MM.1S (cell line): ENCODE measurements at regions not wholly inside any gene's neighbourhood (a gene's known extent, or its start where the extent isn't known, plus 50 kb on each side); places are given as distances from the start of the nearest gene placed in this dataset.

Experiments
- DNase-seq: peaks from one replicate; pipeline ENCODE4 v3.0.0-alpha.2; 2015
- H2AFZ ChIP-seq: fragments of 300-600 bp; sonication (generic); 2 replicates; pipeline ENCODE4 v1.6.0; 2016; ENCODE audit warnings: antibody characterized with exemption, low read length
- H3F3A ChIP-seq: fragments of 300-600 bp; sonication (generic); 2 replicates; pipeline ENCODE4 v1.6.1; 2016; ENCODE audit warnings: mild to moderate bottlenecking, antibody characterized with exemption, low read length, moderate library complexity, mixed read lengths; ENCODE audit not compliant: insufficient read depth
- H3K27ac ChIP-seq: fragments of 300-600 bp; sonication (generic); 2 replicates; pipeline ENCODE4 v1.5.1; 2016; ENCODE audit warnings: mild to moderate bottlenecking, low read length
- H3K27me3 ChIP-seq: fragments of 300-600 bp; sonication (generic); replicated peaks from 2 replicates; pipeline ENCODE4 v1.6.0; 2016; ENCODE audit warnings: low read length; ENCODE audit not compliant: insufficient read depth
- H3K36me3 ChIP-seq: fragments of 300-600 bp; sonication (generic); replicated peaks from 2 replicates; pipeline ENCODE4 v1.6.1; 2016; ENCODE audit warnings: mild to moderate bottlenecking, low read length, mixed read lengths; ENCODE audit not compliant: insufficient read depth
- H3K4me1 ChIP-seq: fragments of 300-600 bp; sonication (generic); 2 replicates; pipeline ENCODE4 v1.6.1; 2016; ENCODE audit warnings: low read length, mixed read lengths
- H3K4me2 ChIP-seq: fragments of 300-600 bp; sonication (generic); 2 replicates; pipeline ENCODE4 v1.6.0; 2016; ENCODE audit warnings: low read depth, low read length
- H3K4me3 ChIP-seq: fragments of 300-600 bp; sonication (generic); 2 replicates; pipeline ENCODE4 v1.5.1; 2016; ENCODE audit warnings: low read length, mixed read lengths
- H3K79me2 ChIP-seq: fragments of 300-600 bp; sonication (generic); 2 replicates; pipeline ENCODE4 v1.6.1; 2016; ENCODE audit warnings: mixed run types, low read length, mixed read lengths
- H3K9ac ChIP-seq: fragments of 300-600 bp; sonication (generic); 2 replicates; pipeline ENCODE4 v1.6.1; 2016; ENCODE audit warnings: low read length, mixed read lengths
- H3K9me2 ChIP-seq: fragments of 300-600 bp; sonication (generic); replicated peaks from 2 replicates; pipeline ENCODE4 v1.6.1; 2016; ENCODE audit warnings: mild to moderate bottlenecking, low read length, mixed read lengths; ENCODE audit not compliant: insufficient read depth
- H3K9me3 ChIP-seq: fragments of 300-600 bp; sonication (generic); replicated peaks from 2 replicates; pipeline ENCODE4 v1.6.1; 2016; ENCODE audit warnings: mild to moderate bottlenecking, low read length, mixed read lengths; ENCODE audit not compliant: insufficient read depth
- H4K20me1 ChIP-seq: fragments of 300-600 bp; sonication (generic); 2 replicates; pipeline ENCODE4 v1.6.1; 2016; ENCODE audit warnings: mild to moderate bottlenecking, low read length, moderate library complexity, mixed read lengths; ENCODE audit not compliant: insufficient read depth
- CTCF ChIP-seq: fragments of 300-600 bp; sonication (generic); IDR thresholded peaks from 2 replicates; pipeline ENCODE4 v1.5.1; 2016; ENCODE audit warnings: antibody characterized with exemption, low read length, mixed read lengths
- EZH2 ChIP-seq: fragments of 300-600 bp; sonication (generic); optimal IDR thresholded peaks from 2 replicates; pipeline ENCODE3; 2017; ENCODE audit warnings: low read depth, mild to moderate bottlenecking, antibody characterized with exemption, low read length, mixed read lengths
- EZH2phosphoT487 ChIP-seq: fragments of 300-600 bp; sonication (generic); IDR thresholded peaks from 2 replicates; pipeline ENCODE4 v1.6.1; 2018; ENCODE audit warnings: antibody characterized with exemption, low read length

GRCh38 chr3:127385540-127385870 lies 97.7 kb upstream of the PRR20G start:
- H3F3A ChIP-seq: no peaks in the 10 kb centered on the region
- H3K36me3 ChIP-seq: no peaks in the 10 kb centered on the region
- no peak for TF ChIP-seq EZH2
- no peak for TF ChIP-seq CTCF
- no peak for TF ChIP-seq EZH2phosphoT487
- no peaks in the 10 kb centered on the region for H3K9me3 ChIP-seq
- H3K4me2 ChIP-seq: no peak overlapping the region
- H2AFZ ChIP-seq: no peak overlapping the region
- no peak for DNase-seq
- no peaks in the 10 kb centered on the region for H4K20me1 ChIP-seq
- H3K27me3 ChIP-seq: peaks cover 55% of the 10 kb centered on the region
- no peak overlapping the region for H3K27ac ChIP-seq
- no peak overlapping the region for H3K9ac ChIP-seq
- H3K9me2 ChIP-seq: no peaks in the 10 kb centered on the region
- H3K4me3 ChIP-seq: no peak overlapping the region
- no peaks in the 10 kb centered on the region for H3K79me2 ChIP-seq
- H3K4me1 ChIP-seq: no peaks in the 10 kb centered on the region

- Histone ChIP-seq H3K9ac (no peak overlapping the region), H3K4me3 (no peak overlapping the region), H3F3A (no peaks in the 10 kb centered on the region), H3K36me3 (no peaks in the 10 kb centered on the region), H3K27ac (no peak overlapping the region), H3K4me2 (no peak overlapping the region), H3K4me1 (no peaks in the 10 kb centered on the region), H3K27me3 (peaks cover 55% of the 10 kb centered on the region), H2AFZ (no peak overlapping the region), H3K9me3 (no peaks in the 10 kb centered on the region), H3K9me2 (no peaks in the 10 kb centered on the region), H4K20me1 (no peaks in the 10 kb centered on the region), H3K79me2 (no peaks in the 10 kb centered on the region)
- no peak for DNase-seq
- no peak for TF ChIP-seq CTCF
Observed at GRCh38 chr3:127384717-127385539, 97.1 kb upstream of the PRR20G start.

GRCh38 chr3:127383656-127384179 lies 95.9 kb upstream of the PRR20G start:
- no peak overlapping the region for H3K9ac ChIP-seq
- DNase-seq: no peak
- H3K36me3 ChIP-seq: no peaks in the 10 kb centered on the region
- no peaks in the 10 kb centered on the region for H4K20me1 ChIP-seq
- no peaks in the 10 kb centered on the region for H3K9me3 ChIP-seq
- H3K9me2 ChIP-seq: no peaks in the 10 kb centered on the region
- no peak overlapping the region for H3K4me2 ChIP-seq
- H3K27ac ChIP-seq: no peak overlapping the region
- H3K4me1 ChIP-seq: no peaks in the 10 kb centered on the region
- H3F3A ChIP-seq: no peaks in the 10 kb centered on the region
- no peak overlapping the region for H2AFZ ChIP-seq
- H3K79me2 ChIP-seq: no peaks in the 10 kb centered on the region
- no peak overlapping the region for H3K4me3 ChIP-seq
- peaks cover 54% of the 10 kb centered on the region for H3K27me3 ChIP-seq
- TF ChIP-seq CTCF (no peak), EZH2phosphoT487 (no peak), EZH2 (no peak)
